ENCODE measurements at regions not wholly inside any gene's neighbourhood (a gene's known extent, or its start where the extent isn't known, plus 50 kb on each side); places are given as distances from the start of the nearest gene placed in this dataset.
A peak's percentile ranks its signal among the peaks of the same experiment; 100 is the strongest.

DNA sequence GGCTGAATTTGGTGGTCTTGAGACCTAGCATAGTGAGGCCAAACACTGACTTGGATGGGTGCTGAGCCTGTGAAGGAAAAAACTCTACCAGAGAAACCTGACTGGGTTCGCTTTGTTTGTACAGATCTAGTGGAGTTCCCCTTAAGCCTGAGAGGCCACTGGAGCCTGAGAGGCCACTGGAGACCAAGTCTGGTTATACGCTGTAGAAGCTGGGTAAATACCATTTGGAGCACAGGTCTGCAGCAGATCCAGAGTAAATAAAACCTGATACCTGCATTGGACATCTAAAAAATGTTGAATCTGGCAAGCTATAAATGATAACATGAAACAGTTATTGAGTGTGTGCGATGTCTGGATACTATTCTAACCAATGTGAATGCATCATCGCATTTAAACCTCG, 104.3 kb upstream of the IGSF1 start:
- Mint-ChIP-seq H3K9me3 (peaks cover 0 to 11% (median 5%) of the 10 kb centered on the region in 7 donors), H3K27ac (no peak overlapping the region), H3K4me3 (no peak overlapping the region), H3K36me3 (no peaks in the 10 kb centered on the region), H3K4me1 (no peaks in the 10 kb centered on the region), H3K27me3 (ENCODE audit: low read depth in 3 of 3) (peaks cover 0 to 3% (median 2%) of the 10 kb centered on the region in 3 donors)
- Histone ChIP-seq H2AFZ (ENCODE audit: insufficient read depth, low read depth, low read length, poor library complexity, severe bottlenecking) (no peak overlapping the region), H3K27me3 (ENCODE audit: control insufficient read depth in 2 of 2, insufficient read depth in 2 of 2, low read length in 2 of 2) (no peaks in the 10 kb centered on the region), H3K4me1 (ENCODE audit: control insufficient read depth in 1 of 2, insufficient read depth in 2 of 2, low read length in 2 of 2) (no peaks in the 10 kb centered on the region), H3K4me2 (replicated peaks; ENCODE audit: extremely low read depth, low read length, poor library complexity, severe bottlenecking) (no peak overlapping the region), H3K36me3 (replicated peaks in 1 of 2; ENCODE audit: control insufficient read depth in 1 of 2, insufficient read depth in 2 of 2, low read length in 2 of 2) (no peaks in the 10 kb centered on the region), H4K20me1 (ENCODE audit: insufficient read depth, low read length) (no peaks in the 10 kb centered on the region), H3K4me3 (replicated peaks in 1 of 3; ENCODE audit: low read depth in 2 of 3, low read length in 3 of 3) (no peak overlapping the region), H3K9ac (ENCODE audit: insufficient read depth, low read length, poor library complexity, severe bottlenecking) (no peak overlapping the region), H3K27ac (ENCODE audit: low read depth in 1 of 2, low read length in 2 of 2) (no peak overlapping the region), H3K9me3 (replicated peaks in 1 of 2; ENCODE audit: control insufficient read depth in 1 of 2, insufficient read depth in 1 of 2, low read length in 2 of 2) (peaks cover 0 to 6% of the 10 kb centered on the region in 2 donors), H3K79me2 (ENCODE audit: insufficient read depth, low read length) (no peaks in the 10 kb centered on the region)
- intact Hi-C loops (cut with micrococcal nuclease): no loop called here
- TF ChIP-seq, protein P1, sequence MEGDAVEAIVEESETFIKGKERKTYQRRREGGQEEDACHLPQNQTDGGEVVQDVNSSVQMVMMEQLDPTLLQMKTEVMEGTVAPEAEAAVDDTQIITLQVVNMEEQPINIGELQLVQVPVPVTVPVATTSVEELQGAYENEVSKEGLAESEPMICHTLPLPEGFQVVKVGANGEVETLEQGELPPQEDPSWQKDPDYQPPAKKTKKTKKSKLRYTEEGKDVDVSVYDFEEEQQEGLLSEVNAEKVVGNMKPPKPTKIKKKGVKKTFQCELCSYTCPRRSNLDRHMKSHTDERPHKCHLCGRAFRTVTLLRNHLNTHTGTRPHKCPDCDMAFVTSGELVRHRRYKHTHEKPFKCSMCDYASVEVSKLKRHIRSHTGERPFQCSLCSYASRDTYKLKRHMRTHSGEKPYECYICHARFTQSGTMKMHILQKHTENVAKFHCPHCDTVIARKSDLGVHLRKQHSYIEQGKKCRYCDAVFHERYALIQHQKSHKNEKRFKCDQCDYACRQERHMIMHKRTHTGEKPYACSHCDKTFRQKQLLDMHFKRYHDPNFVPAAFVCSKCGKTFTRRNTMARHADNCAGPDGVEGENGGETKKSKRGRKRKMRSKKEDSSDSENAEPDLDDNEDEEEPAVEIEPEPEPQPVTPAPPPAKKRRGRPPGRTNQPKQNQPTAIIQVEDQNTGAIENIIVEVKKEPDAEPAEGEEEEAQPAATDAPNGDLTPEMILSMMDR (IDR thresholded peaks at IDR 0.05): no peak
- WGBS (ENCODE audit: insufficient coverage): 100% methylated on average over 1 of the region's 5 CpGs
- no peak for DNase-seq

- intact Hi-C loops (cut with micrococcal nuclease): no loop called here
- Histone ChIP-seq H3K4me1 (ENCODE audit: control insufficient read depth in 1 of 2, insufficient read depth in 2 of 2, low read length in 2 of 2) (no peaks in the 10 kb centered on the region), H4K20me1 (ENCODE audit: insufficient read depth, low read length) (no peaks in the 10 kb centered on the region), H3K79me2 (ENCODE audit: insufficient read depth, low read length) (no peaks in the 10 kb centered on the region), H3K9ac (ENCODE audit: insufficient read depth, low read length, poor library complexity, severe bottlenecking) (no peak overlapping the region), H2AFZ (ENCODE audit: insufficient read depth, low read depth, low read length, poor library complexity, severe bottlenecking) (no peak overlapping the region), H3K36me3 (replicated peaks in 1 of 2; ENCODE audit: control insufficient read depth in 1 of 2, insufficient read depth in 2 of 2, low read length in 2 of 2) (no peaks in the 10 kb centered on the region), H3K4me2 (replicated peaks; ENCODE audit: extremely low read depth, low read length, poor library complexity, severe bottlenecking) (no peak overlapping the region), H3K27ac (ENCODE audit: low read depth in 1 of 2, low read length in 2 of 2) (no peak overlapping the region), H3K9me3 (replicated peaks in 1 of 2; ENCODE audit: control insufficient read depth in 1 of 2, insufficient read depth in 1 of 2, low read length in 2 of 2) (peaks cover 0 to 6% of the 10 kb centered on the region in 2 donors), H3K27me3 (ENCODE audit: control insufficient read depth in 2 of 2, insufficient read depth in 2 of 2, low read length in 2 of 2) (no peaks in the 10 kb centered on the region), H3K4me3 (replicated peaks in 1 of 3; ENCODE audit: low read depth in 2 of 3, low read length in 3 of 3) (no peak overlapping the region)
- WGBS (ENCODE audit: insufficient coverage): no CpG with 5 or more reads among the region's 2 CpGs
- Mint-ChIP-seq H3K36me3 (no peaks in the 10 kb centered on the region), H3K27me3 (ENCODE audit: low read depth in 3 of 3) (peaks cover 0 to 3% (median 2%) of the 10 kb centered on the region in 3 donors), H3K4me3 (no peak overlapping the region), H3K4me1 (no peaks in the 10 kb centered on the region), H3K27ac (peak overlapping the region in 1 of 7 donors; percentile 77), H3K9me3 (peaks cover 0 to 6% (median 2%) of the 10 kb centered on the region in 7 donors)
- DNase-seq: no peak
- TF ChIP-seq, protein P1 (IDR thresholded peaks at IDR 0.05): no peak
Measured at GRCh38 chrX:131394384-131394783, 105.3 kb upstream of the IGSF1 start.
